HCT116 (cell line): ENCODE measurements at regions not wholly inside any gene's neighbourhood (a gene's known extent, or its start where the extent isn't known, plus 50 kb on each side); places are given as distances from the start of the nearest gene placed in this dataset.

ENCODE experiments used
- ATAC-seq: fragments of 200-7000 bp; cut with Tn5 transposase; 2 replicates; pipeline ENCODE4 v1.9.1; 2020; ENCODE audit warnings: mild to moderate bottlenecking, moderate library complexity
- BruUV-seq: library from RNA; stranded (reverse); fragments of 400-500 nt; replicated peaks from 2 replicates; lab custom pipeline; 2021; lab: Mats Ljungman, UMichigan
- CTCF ChIA-PET: fragments of 300-600 bp; sonication (Branson Sonifier 250); formaldehyde crosslinking; loops from one replicate; lab custom pipeline; 2021; ENCODE audit warnings: antibody characterized with exemption; lab: Charles Lee
- POLR2A ChIA-PET: fragments of 300-600, 350-600 bp; sonication (Branson Sonifier 250); formaldehyde crosslinking; loops from one replicate; lab custom pipeline; 2021; ENCODE audit warnings: antibody characterized with exemption; lab: Charles Lee
- RAD21 ChIA-PET, 2 experiments: fragments of 300-600 bp; sonication (Branson Sonifier 250); formaldehyde crosslinking; loops; one replicate each; lab custom pipeline; 2023; ENCODE audit warnings: low total read pairs in 2 of 2; ENCODE audit not compliant: uncharacterized antibody in 2 of 2, unreplicated experiment in 2 of 2, low non-redundant PET in 1 of 2; lab: Charles Lee
- DNase-seq: peaks from one replicate; pipeline ENCODE4 v3.0.0-alpha.2; 2010; ENCODE audit warnings: low read depth, low spot score
- H2AFZ ChIP-seq: fragments of 200-600 bp; shearing (Covaris generic), sonication (generic); 2 replicates; pipeline ENCODE4 v1.6.1; 2017; ENCODE audit warnings: low read depth, mixed run types, mixed read lengths, antibody characterized with exemption, low read length; ENCODE audit not compliant: poor library complexity, severe bottlenecking
- H3K27ac ChIP-seq: 2 replicates; pipeline ENCODE4 v1.5.1; 2012; ENCODE audit warnings: low read depth, low read length
- H3K27me3 ChIP-seq: fragments of 200-600 bp; sonication (generic); 2 replicates; pipeline ENCODE4 v1.6.1; 2016; ENCODE audit warnings: mixed run types, low read length, mixed read lengths; ENCODE audit not compliant: insufficient read depth
- H3K36me3 ChIP-seq, 2 experiments: fragments of 200-500 bp in 1 of 2; fragments of 200-600 bp in 1 of 2; sonication (Bioruptor generic) in 1 of 2; sonication (generic) in 1 of 2; 2 replicates each; pipeline versions ENCODE4 v1.5.1 to v1.6.1; 2014 to 2016; ENCODE audit warnings: low read length in 2 of 2, inconsistent platforms in 1 of 2, mixed read lengths in 1 of 2, mixed run types in 1 of 2; ENCODE audit not compliant: insufficient read depth in 2 of 2, control insufficient read depth in 1 of 2
- H3K4me1 ChIP-seq, 2 experiments: fragments of 200-600 bp in 1 of 2; sonication (generic) in 1 of 2; 2 replicates each; pipeline versions ENCODE4 v1.5.1 to v1.6.1; 2012 to 2017; ENCODE audit warnings: low read length in 2 of 2, inconsistent platforms in 1 of 2, mild to moderate bottlenecking in 1 of 2, mixed read lengths in 1 of 2, mixed run types in 1 of 2, moderate library complexity in 1 of 2; ENCODE audit not compliant: insufficient read depth in 2 of 2, control insufficient read depth in 1 of 2
- H3K4me2 ChIP-seq: fragments of 200-600 bp; sonication (generic); 2 replicates; pipeline ENCODE4 v1.6.1; 2017; ENCODE audit warnings: mixed run types, low read length, mixed read lengths
- H3K4me3 ChIP-seq, 2 experiments: fragments of 200-600 bp in 1 of 2; sonication (generic) in 1 of 2; replicated peaks in 1 of 2; 2 replicates each; pipeline ENCODE4 v1.5.1; 2011 to 2016; ENCODE audit warnings: low read length in 2 of 2, control low read depth in 1 of 2, low read depth in 1 of 2, mild to moderate bottlenecking in 1 of 2, mixed read lengths in 1 of 2, mixed run types in 1 of 2
- H3K79me2 ChIP-seq: fragments of 200-600 bp; sonication (generic); 2 replicates; pipeline ENCODE4 v1.6.1; 2017; ENCODE audit warnings: mild to moderate bottlenecking, mixed run types, low read length, moderate library complexity, mixed read lengths; ENCODE audit not compliant: insufficient read depth
- H3K9ac ChIP-seq: fragments of 200-600 bp; sonication (generic); 2 replicates; pipeline ENCODE4 v1.6.1; 2016; ENCODE audit warnings: low read length, mixed read lengths
- H3K9me2 ChIP-seq: fragments of 200-600 bp; sonication (generic), shearing (Covaris generic); 2 replicates; pipeline ENCODE4 v1.6.1; 2017; ENCODE audit warnings: mixed run types, mild to moderate bottlenecking, moderate library complexity; ENCODE audit not compliant: insufficient read depth
- H3K9me3 ChIP-seq, 2 experiments: fragments of 200-500 bp in 1 of 2; fragments of 200-600 bp in 1 of 2; sonication (Bioruptor generic) in 1 of 2; sonication (generic) in 1 of 2; 2 replicates each; pipeline ENCODE4 v1.6.1; 2014 to 2017; ENCODE audit warnings: low read length in 2 of 2, mixed read lengths in 2 of 2, inconsistent platforms in 1 of 2, low read depth in 1 of 2, mild to moderate bottlenecking in 1 of 2, mixed run types in 1 of 2, moderate library complexity in 1 of 2; ENCODE audit not compliant: control insufficient read depth in 1 of 2, insufficient read depth in 1 of 2
- H4K20me1 ChIP-seq: fragments of 200-600 bp; sonication (generic), shearing (Covaris generic); 2 replicates; pipeline ENCODE4 v1.6.1; 2017; ENCODE audit warnings: mixed run types, mild to moderate bottlenecking, moderate library complexity; ENCODE audit not compliant: insufficient read depth
- ATF3 ChIP-seq: IDR thresholded peaks from 2 replicates; pipeline ENCODE4 v1.6.1; 2012
- CEBPB ChIP-seq: IDR thresholded peaks from 2 replicates; pipeline ENCODE4 v1.6.1; 2012; ENCODE audit warnings: low read depth
- CTCF ChIP-seq, 3 experiments: fragments of 200-600 bp in 1 of 3; sonication (generic) in 1 of 3; IDR thresholded peaks in 2 of 3; conservative IDR thresholded peaks in 1 of 3; 2 replicates each; pipeline ENCODE4 v1.5.1; 2012 to 2017; ENCODE audit warnings: low read depth in 2 of 3, low read length in 2 of 3, antibody characterized with exemption in 1 of 3, borderline replicate concordance in 1 of 3, control low read depth in 1 of 3, mild to moderate bottlenecking in 1 of 3, mixed read lengths in 1 of 3, mixed run types in 1 of 3, moderate library complexity in 1 of 3; ENCODE audit not compliant: insufficient read depth in 1 of 3
- EGR1 ChIP-seq: IDR thresholded peaks from 2 replicates; pipeline ENCODE4 v1.6.1; 2012; ENCODE audit warnings: low read depth
- ELF1 ChIP-seq: IDR thresholded peaks from 2 replicates; pipeline ENCODE4 v1.6.1; 2012; ENCODE audit warnings: low read depth, borderline replicate concordance
- EZH2 ChIP-seq: fragments of 200-600 bp; sonication (generic); IDR thresholded peaks from 2 replicates; pipeline ENCODE4 v1.6.1; 2017; ENCODE audit warnings: antibody characterized with exemption, mixed run types
- EZH2phosphoT487 ChIP-seq: fragments of 200-600 bp; IDR thresholded peaks from 2 replicates; pipeline ENCODE4 v1.6.1; 2018; ENCODE audit warnings: antibody characterized with exemption, borderline replicate concordance
- FOSL1 ChIP-seq: IDR thresholded peaks from 2 replicates; pipeline ENCODE4 v1.6.1; 2012; ENCODE audit warnings: low read depth
- MAX ChIP-seq: IDR thresholded peaks from 2 replicates; pipeline ENCODE4 v1.6.1; 2012
- POLR2A ChIP-seq: IDR thresholded peaks from 2 replicates; pipeline ENCODE4 v1.7.0; 2011; ENCODE audit warnings: borderline replicate concordance; ENCODE audit not compliant: insufficient read depth, insufficient read length; ENCODE audit errors: extremely low read depth
- POLR2AphosphoS5 ChIP-seq: IDR thresholded peaks from 2 replicates; pipeline ENCODE4 v1.6.1; 2011; ENCODE audit warnings: mild to moderate bottlenecking, low read depth, low read length, moderate library complexity
- RAD21 ChIP-seq: IDR thresholded peaks from 2 replicates; pipeline ENCODE4 v1.6.1; 2012; ENCODE audit warnings: low read depth, mild to moderate bottlenecking
- SIN3A ChIP-seq: IDR thresholded peaks from 2 replicates; pipeline ENCODE4 v1.6.1; 2012; ENCODE audit warnings: low read depth
- SP1 ChIP-seq: IDR thresholded peaks from 2 replicates; pipeline ENCODE4 v1.6.1; 2012; ENCODE audit warnings: low read depth
- SRF ChIP-seq: IDR thresholded peaks from 2 replicates; pipeline ENCODE4 v1.6.1; 2012; ENCODE audit warnings: low read depth
- TCF7L2 ChIP-seq: IDR thresholded peaks from 2 replicates; pipeline ENCODE4 v1.7.0; 2011; ENCODE audit warnings: borderline replicate concordance, inconsistent platforms; ENCODE audit not compliant: insufficient read depth, insufficient read length; ENCODE audit errors: extremely low read depth
- ZFX ChIP-seq: fragments of 450-650 bp; IDR thresholded peaks from 2 replicates; pipeline ENCODE4 v1.6.1; 2017
- intact Hi-C: fragments of 100-400 bp; cut with micrococcal nuclease; formaldehyde crosslinking; loops from 2 replicates; pipeline ENCODE4 v1.10.0; 2022

- RAD21 ChIA-PET: no interaction called here
- Histone ChIP-seq H3K9me3 (peaks cover 11 to 23% of the 10 kb centered on the region in 2 experiments; a peak in 3 of 4 replicates), H3K79me2 (no peaks in the 10 kb centered on the region), H2AFZ (no peak overlapping the region), H3K4me1 (no peaks in the 10 kb centered on the region), H3K9ac (no peak overlapping the region), H3K27me3 (no peaks in the 10 kb centered on the region), H3K4me3 (no peak overlapping the region), H3K9me2 (no peaks in the 10 kb centered on the region), H3K4me2 (no peak overlapping the region), H4K20me1 (no peaks in the 10 kb centered on the region), H3K36me3 (no peaks in the 10 kb centered on the region), H3K27ac (no peak overlapping the region)
- CTCF ChIA-PET: no interaction called here
- POLR2A ChIA-PET: no interaction called here
- intact Hi-C loops: no loop called here
- ATAC-seq (no peak), DNase-seq (no peak)
- TF ChIP-seq SRF: no peak
- no peak for TF ChIP-seq FOSL1
- BruUV-seq: no TSS peak
These were observed 703.4 kb upstream of the LINC00305 start for GRCh38 chr18:64852281-64852680.

GRCh38 chr18:64851726-64852125 lies 702.8 kb upstream of the LINC00305 start:
- intact Hi-C loops: no loop called here
- Histone ChIP-seq H3K36me3 (no peaks in the 10 kb centered on the region), H4K20me1 (no peaks in the 10 kb centered on the region), H2AFZ (no peak overlapping the region), H3K9me3 (peaks cover 11 to 29% of the 10 kb centered on the region in 2 experiments; a peak in 3 of 4 replicates), H3K27me3 (no peaks in the 10 kb centered on the region), H3K27ac (no peak overlapping the region), H3K4me2 (no peak overlapping the region), H3K4me3 (no peak overlapping the region), H3K79me2 (no peaks in the 10 kb centered on the region), H3K9ac (no peak overlapping the region), H3K9me2 (no peaks in the 10 kb centered on the region), H3K4me1 (no peaks in the 10 kb centered on the region)
- RAD21 ChIA-PET: no interaction called here
- no TSS peak for BruUV-seq
- TF ChIP-seq CEBPB (no peak), RAD21 (no peak), ZFX (no peak), SP1 (no peak), TCF7L2 (no peak), EGR1 (no peak), SIN3A (no peak), ATF3 (no peak), EZH2phosphoT487 (no peak), SRF (no peak), CTCF (IDR thresholded peaks at IDR 0.05 in 2 of 3, conservative IDR thresholded peaks at IDR 0.05 in 1 of 3; ENCODE audit: borderline replicate concordance in 1 of 3, insufficient read depth in 1 of 3, low read depth in 2 of 3, low read length in 2 of 3) (no peak), POLR2A (no peak), FOSL1 (no peak), ELF1 (no peak), POLR2AphosphoS5 (no peak), EZH2 (no peak), MAX (no peak)
- POLR2A ChIA-PET: no interaction called here
- no peak for ATAC-seq
- DNase-seq: no peak
- CTCF ChIA-PET: no interaction called here
